Kidney glomerular epithelial cell (primary cell): ENCODE measurements at regions not wholly inside any gene's neighbourhood (a gene's known extent, or its start where the extent isn't known, plus 50 kb on each side); places are given as distances from the start of the nearest gene placed in this dataset.

ENCODE experiments used
- DNase-seq: peaks from one replicate; lab custom pipeline; 2025; lab: John Stamatoyannopoulos, UW

- DNase-seq, result no peak
Observed at GRCh38 chr2:220437938-220438337, 810.5 kb downstream of the SLC4A3 start.

- no peak for DNase-seq
Observed at GRCh38 chr2:220440731-220441130, 813.3 kb downstream of the SLC4A3 start.

GRCh38 chr2:220441404-220441803 is 814.0 kb downstream of the SLC4A3 start:
- DNase-seq, result no peak

- no peak for DNase-seq
Observed at GRCh38 chr2:220442012-220442411, 814.6 kb downstream of the SLC4A3 start.

GRCh38 chr2:220445429-220446105 is 818.1 kb downstream of the SLC4A3 start:
- DNase-seq, result no peak

- no peak for DNase-seq
Observed at GRCh38 chr2:220446106-220446712, 818.8 kb downstream of the SLC4A3 start.

- no peak for DNase-seq
Observed at GRCh38 chr2:220450846-220451245, 823.4 kb downstream of the SLC4A3 start.

- DNase-seq, result no peak
Observed at GRCh38 chr2:220451438-220451837, 824.0 kb downstream of the SLC4A3 start.

GRCh38 chr2:220452561-220452960 is 825.1 kb downstream of the SLC4A3 start:
- no peak for DNase-seq

- DNase-seq, result no peak
Observed at GRCh38 chr2:220455351-220455990, 828.0 kb downstream of the SLC4A3 start.

- DNase-seq, result no peak
Observed at GRCh38 chr2:220458051-220458450, 830.6 kb downstream of the SLC4A3 start.

- no peak for DNase-seq
Observed at GRCh38 chr2:220460257-220460985, 833.0 kb downstream of the SLC4A3 start.

- no peak for DNase-seq
Observed at GRCh38 chr2:220463876-220464275, 836.4 kb downstream of the SLC4A3 start.

- no peak for DNase-seq
Observed at GRCh38 chr2:220465700-220466099, 838.3 kb downstream of the SLC4A3 start.

GRCh38 chr2:220466251-220466691 is 838.8 kb downstream of the SLC4A3 start:
- DNase-seq, result no peak

GRCh38 chr2:220469201-220469600 is 841.8 kb downstream of the SLC4A3 start:
- DNase-seq, result no peak

GRCh38 chr2:220473611-220474010 is 846.2 kb downstream of the SLC4A3 start:
- no peak for DNase-seq

- DNase-seq, result no peak
Observed at GRCh38 chr2:220476877-220477276, 849.4 kb downstream of the SLC4A3 start.

GRCh38 chr2:220478305-220479058 is 851.1 kb downstream of the SLC4A3 start:
- DNase-seq, result no peak

GRCh38 chr2:220482716-220483115 is 855.3 kb downstream of the SLC4A3 start:
- DNase-seq, result no peak

GRCh38 chr2:220489121-220489520 is 861.7 kb downstream of the SLC4A3 start:
- DNase-seq, result no peak

- no peak for DNase-seq
Observed at GRCh38 chr2:220491670-220492069, 864.2 kb downstream of the SLC4A3 start.
